ENCODE measurements at regions not wholly inside any gene's neighbourhood (a gene's known extent, or its start where the extent isn't known, plus 50 kb on each side); places are given as distances from the start of the nearest gene placed in this dataset.

DNA sequence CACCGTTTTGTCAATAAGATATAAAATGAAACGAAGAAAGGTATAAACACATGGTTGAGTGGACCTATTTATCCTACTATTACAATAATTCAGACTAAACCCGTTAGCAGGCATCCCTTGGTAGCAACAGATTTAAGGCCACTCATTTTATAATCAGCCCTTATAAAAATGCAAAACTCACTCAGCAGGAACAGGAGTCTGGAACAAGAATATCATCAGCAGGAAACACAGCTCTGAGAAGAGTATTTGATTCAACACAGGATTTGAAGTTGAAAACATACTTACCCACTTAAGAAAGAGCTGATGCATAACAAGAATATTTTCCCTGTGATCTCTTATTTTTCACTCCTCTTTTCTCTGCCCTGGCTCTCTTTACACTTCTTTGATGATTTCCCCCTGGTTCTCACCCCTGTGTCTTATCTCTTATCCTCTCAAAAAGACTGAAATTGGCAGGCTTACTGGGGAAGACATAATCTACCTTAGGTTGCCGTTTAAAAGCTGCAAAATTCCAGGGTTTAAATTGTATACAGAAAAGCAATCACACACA, 1722.7 kb downstream of the SLITRK5 start:
- TF ChIP-seq, protein P1, sequence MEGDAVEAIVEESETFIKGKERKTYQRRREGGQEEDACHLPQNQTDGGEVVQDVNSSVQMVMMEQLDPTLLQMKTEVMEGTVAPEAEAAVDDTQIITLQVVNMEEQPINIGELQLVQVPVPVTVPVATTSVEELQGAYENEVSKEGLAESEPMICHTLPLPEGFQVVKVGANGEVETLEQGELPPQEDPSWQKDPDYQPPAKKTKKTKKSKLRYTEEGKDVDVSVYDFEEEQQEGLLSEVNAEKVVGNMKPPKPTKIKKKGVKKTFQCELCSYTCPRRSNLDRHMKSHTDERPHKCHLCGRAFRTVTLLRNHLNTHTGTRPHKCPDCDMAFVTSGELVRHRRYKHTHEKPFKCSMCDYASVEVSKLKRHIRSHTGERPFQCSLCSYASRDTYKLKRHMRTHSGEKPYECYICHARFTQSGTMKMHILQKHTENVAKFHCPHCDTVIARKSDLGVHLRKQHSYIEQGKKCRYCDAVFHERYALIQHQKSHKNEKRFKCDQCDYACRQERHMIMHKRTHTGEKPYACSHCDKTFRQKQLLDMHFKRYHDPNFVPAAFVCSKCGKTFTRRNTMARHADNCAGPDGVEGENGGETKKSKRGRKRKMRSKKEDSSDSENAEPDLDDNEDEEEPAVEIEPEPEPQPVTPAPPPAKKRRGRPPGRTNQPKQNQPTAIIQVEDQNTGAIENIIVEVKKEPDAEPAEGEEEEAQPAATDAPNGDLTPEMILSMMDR (IDR thresholded peaks at IDR 0.05): no peak
- TF ChIP-seq EZH2 (IDR thresholded peaks at IDR 0.05) (no peak), EZH2phosphoT487 (IDR thresholded peaks at IDR 0.05) (no peak)

All from neural progenitor cell (in vitro differentiated cells).